ENCODE measurements at regions not wholly inside any gene's neighbourhood (a gene's known extent, or its start where the extent isn't known, plus 50 kb on each side); places are given as distances from the start of the nearest gene placed in this dataset.

- H3K4me1 Mint-ChIP-seq, result no peaks in the 10 kb centered on the region
- H3K9me3 Mint-ChIP-seq, result peaks cover 0 to 6% (median 3%) of the 10 kb centered on the region in 5 donors
- H3K4me3 ChIP-seq (ENCODE audit: low read length), result no peak overlapping the region
- no peak for DNase-seq
- ChIA-PET CTCF (no interaction called here), POLR2A (no interaction called here)
- H3K4me1 ChIP-seq (ENCODE audit: insufficient read depth, low read length), result no peaks in the 10 kb centered on the region
- no peaks in the 10 kb centered on the region for H3K27me3 Mint-ChIP-seq
- H3K27me3 ChIP-seq (ENCODE audit: insufficient read depth, low read length, poor library complexity, severe bottlenecking), result no peaks in the 10 kb centered on the region
- no peak overlapping the region for H3K27ac ChIP-seq (ENCODE audit: low read depth, low read length)
- no peaks in the 10 kb centered on the region for H3K9me3 ChIP-seq (ENCODE audit: low read length)
- no peak overlapping the region for H3K4me3 Mint-ChIP-seq
- H3K36me3 Mint-ChIP-seq, result no peaks in the 10 kb centered on the region
- no peak overlapping the region for H3K27ac Mint-ChIP-seq
- H3K36me3 ChIP-seq (ENCODE audit: insufficient read depth, low read length), result no peaks in the 10 kb centered on the region
These were observed 105.4 kb downstream of the RFX6 start for GRCh38 chr6:116982401-116982800.

DNA sequence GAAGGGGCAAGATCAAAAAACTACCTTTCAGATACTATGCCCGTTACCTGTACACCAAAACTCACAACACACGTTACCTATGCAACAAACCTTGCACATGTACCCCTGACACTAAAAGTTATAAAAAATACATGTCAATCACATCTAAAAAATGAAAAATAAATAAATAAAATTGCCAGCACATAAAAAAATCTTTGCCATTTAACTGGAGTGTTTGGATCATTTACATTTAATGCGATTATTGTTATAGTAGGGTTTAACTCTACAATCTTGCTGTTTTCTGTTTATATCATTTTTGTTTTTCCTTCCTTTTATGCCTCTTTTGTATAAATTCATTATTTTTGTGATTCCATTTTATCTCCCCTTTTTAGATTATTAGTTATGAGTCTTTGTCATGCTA is 106.3 kb downstream of the RFX6 start:
- Histone ChIP-seq H3K9me3 (ENCODE audit: low read length) (no peaks in the 10 kb centered on the region), H3K27ac (ENCODE audit: low read depth, low read length) (no peak overlapping the region), H3K27me3 (ENCODE audit: insufficient read depth, low read length, poor library complexity, severe bottlenecking) (no peaks in the 10 kb centered on the region), H3K4me1 (ENCODE audit: insufficient read depth, low read length) (no peaks in the 10 kb centered on the region), H3K4me3 (ENCODE audit: low read length) (no peak overlapping the region), H3K36me3 (ENCODE audit: insufficient read depth, low read length) (no peaks in the 10 kb centered on the region)
- no peak overlapping the region for H3K4me3 Mint-ChIP-seq
- POLR2A ChIA-PET, result no interaction called here
- CTCF ChIA-PET, result no interaction called here
- no peaks in the 10 kb centered on the region for H3K27me3 Mint-ChIP-seq
- H3K4me1 Mint-ChIP-seq, result no peaks in the 10 kb centered on the region
- H3K36me3 Mint-ChIP-seq, result no peaks in the 10 kb centered on the region
- H3K9me3 Mint-ChIP-seq, result peaks cover 0 to 6% (median 3%) of the 10 kb centered on the region in 5 donors
- no peak for DNase-seq
- no peak overlapping the region for H3K27ac Mint-ChIP-seq

- ChIA-PET CTCF (no interaction called here), POLR2A (no interaction called here)
- no peaks in the 10 kb centered on the region for H3K27me3 ChIP-seq (ENCODE audit: insufficient read depth, low read length, poor library complexity, severe bottlenecking)
- no peaks in the 10 kb centered on the region for H3K4me1 ChIP-seq (ENCODE audit: insufficient read depth, low read length)
- no peak overlapping the region for H3K4me3 ChIP-seq (ENCODE audit: low read length)
- H3K9me3 ChIP-seq (ENCODE audit: low read length), result no peaks in the 10 kb centered on the region
- Mint-ChIP-seq H3K27ac (no peak overlapping the region), H3K36me3 (no peaks in the 10 kb centered on the region), H3K4me1 (no peaks in the 10 kb centered on the region), H3K4me3 (no peak overlapping the region), H3K27me3 (no peaks in the 10 kb centered on the region), H3K9me3 (peaks cover 3 to 6% (median 3%) of the 10 kb centered on the region in 5 donors)
- DNase-seq, result no peak
- H3K36me3 ChIP-seq (ENCODE audit: insufficient read depth, low read length), result no peaks in the 10 kb centered on the region
- H3K27ac ChIP-seq (ENCODE audit: low read depth, low read length), result no peak overlapping the region
These were observed 109.8 kb downstream of the RFX6 start for GRCh38 chr6:116986819-116987218.

- ChIA-PET CTCF (no interaction called here), POLR2A (no interaction called here)
- H3K36me3 Mint-ChIP-seq, result no peaks in the 10 kb centered on the region
- Histone ChIP-seq H3K9me3 (ENCODE audit: low read length) (no peaks in the 10 kb centered on the region), H3K4me1 (ENCODE audit: insufficient read depth, low read length) (no peaks in the 10 kb centered on the region), H3K4me3 (ENCODE audit: low read length) (no peak overlapping the region), H3K27me3 (ENCODE audit: insufficient read depth, low read length, poor library complexity, severe bottlenecking) (no peaks in the 10 kb centered on the region), H3K27ac (ENCODE audit: low read depth, low read length) (no peak overlapping the region), H3K36me3 (ENCODE audit: insufficient read depth, low read length) (no peaks in the 10 kb centered on the region)
- H3K27me3 Mint-ChIP-seq, result no peaks in the 10 kb centered on the region
- no peak overlapping the region for H3K4me3 Mint-ChIP-seq
- H3K27ac Mint-ChIP-seq, result no peak overlapping the region
- no peaks in the 10 kb centered on the region for H3K4me1 Mint-ChIP-seq
- H3K9me3 Mint-ChIP-seq, result peaks cover 0 to 3% (median 0%) of the 10 kb centered on the region in 5 donors
- no peak for DNase-seq
These were observed 113.6 kb downstream of the RFX6 start for GRCh38 chr6:116990679-116991078.

DNA sequence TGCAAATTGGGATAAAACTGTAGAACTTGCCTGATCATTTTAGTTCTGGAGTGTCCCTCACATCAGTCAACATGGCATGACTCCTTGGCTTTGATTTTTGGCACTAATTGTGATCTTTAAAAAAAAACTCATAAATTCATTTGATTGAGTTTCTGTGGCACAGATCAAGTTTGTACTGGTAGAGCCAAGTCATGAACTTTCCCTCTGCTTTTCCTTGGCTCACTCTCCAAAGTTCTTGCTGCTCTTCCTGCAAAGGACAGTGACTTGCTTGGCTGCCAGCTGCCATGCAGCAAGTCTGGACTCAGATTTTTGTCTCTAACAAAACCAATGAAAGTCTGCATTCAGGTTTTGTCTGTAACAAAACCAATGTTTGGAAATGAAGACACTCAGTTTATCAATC is 115.5 kb downstream of the RFX6 start:
- H3K27me3 Mint-ChIP-seq, result no peaks in the 10 kb centered on the region
- DNase-seq, result no peak
- H3K27ac Mint-ChIP-seq, result no peak overlapping the region
- no peak overlapping the region for H3K4me3 ChIP-seq (ENCODE audit: low read length)
- no peaks in the 10 kb centered on the region for H3K36me3 Mint-ChIP-seq
- H3K36me3 ChIP-seq (ENCODE audit: insufficient read depth, low read length), result no peaks in the 10 kb centered on the region
- H3K27ac ChIP-seq (ENCODE audit: low read depth, low read length), result no peak overlapping the region
- no peaks in the 10 kb centered on the region for H3K4me1 Mint-ChIP-seq
- peaks cover 0 to 3% (median 0%) of the 10 kb centered on the region in 5 donors for H3K9me3 Mint-ChIP-seq
- no peak overlapping the region for H3K4me3 Mint-ChIP-seq
- H3K27me3 ChIP-seq (ENCODE audit: insufficient read depth, low read length, poor library complexity, severe bottlenecking), result no peaks in the 10 kb centered on the region
- H3K9me3 ChIP-seq (ENCODE audit: low read length), result no peaks in the 10 kb centered on the region
- no peaks in the 10 kb centered on the region for H3K4me1 ChIP-seq (ENCODE audit: insufficient read depth, low read length)
- ChIA-PET POLR2A (no interaction called here), CTCF (no interaction called here)

- Mint-ChIP-seq H3K4me3 (no peak overlapping the region), H3K36me3 (no peaks in the 10 kb centered on the region), H3K27me3 (no peaks in the 10 kb centered on the region), H3K27ac (no peak overlapping the region), H3K4me1 (no peaks in the 10 kb centered on the region), H3K9me3 (peaks cover 0 to 3% (median 0%) of the 10 kb centered on the region in 5 donors)
- Histone ChIP-seq H3K27me3 (ENCODE audit: insufficient read depth, low read length, poor library complexity, severe bottlenecking) (no peaks in the 10 kb centered on the region), H3K4me3 (ENCODE audit: low read length) (no peak overlapping the region), H3K27ac (ENCODE audit: low read depth, low read length) (no peak overlapping the region), H3K9me3 (ENCODE audit: low read length) (no peaks in the 10 kb centered on the region), H3K36me3 (ENCODE audit: insufficient read depth, low read length) (no peaks in the 10 kb centered on the region), H3K4me1 (ENCODE audit: insufficient read depth, low read length) (no peaks in the 10 kb centered on the region)
- CTCF ChIA-PET, result no interaction called here
- POLR2A ChIA-PET, result no interaction called here
- no peak for DNase-seq
These were observed 117.4 kb downstream of the RFX6 start for GRCh38 chr6:116994447-116994846.

DNA sequence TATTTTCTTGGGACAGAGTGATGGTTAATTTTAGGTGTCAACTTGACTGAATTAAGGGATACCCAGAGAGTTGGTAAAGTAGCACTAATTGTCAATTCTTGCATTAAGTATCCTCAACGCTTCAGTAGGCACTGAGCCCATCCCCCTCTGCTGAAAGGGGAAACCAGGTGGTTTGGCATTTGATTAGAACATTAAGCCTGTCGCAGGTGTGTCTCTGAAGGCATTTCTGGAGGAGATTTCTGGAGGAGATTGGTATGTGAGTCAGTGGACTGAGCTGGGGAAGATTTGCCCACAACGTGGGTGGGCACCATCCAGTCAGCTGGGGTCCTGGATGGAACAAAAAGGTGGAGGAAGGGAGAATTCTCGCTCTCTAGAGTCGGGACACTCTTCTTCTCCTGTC is 119.8 kb downstream of the RFX6 start:
- Mint-ChIP-seq H3K27ac (no peak overlapping the region), H3K9me3 (no peaks in the 10 kb centered on the region), H3K4me1 (no peaks in the 10 kb centered on the region), H3K27me3 (no peaks in the 10 kb centered on the region), H3K36me3 (no peaks in the 10 kb centered on the region), H3K4me3 (no peak overlapping the region)
- DNase-seq, result no peak
- Histone ChIP-seq H3K4me3 (ENCODE audit: low read length) (no peak overlapping the region), H3K27me3 (ENCODE audit: insufficient read depth, low read length, poor library complexity, severe bottlenecking) (no peaks in the 10 kb centered on the region), H3K27ac (ENCODE audit: low read depth, low read length) (no peak overlapping the region), H3K9me3 (ENCODE audit: low read length) (no peaks in the 10 kb centered on the region), H3K36me3 (ENCODE audit: insufficient read depth, low read length) (no peaks in the 10 kb centered on the region), H3K4me1 (ENCODE audit: insufficient read depth, low read length) (no peaks in the 10 kb centered on the region)
- ChIA-PET POLR2A (no interaction called here), CTCF (no interaction called here)

DNA sequence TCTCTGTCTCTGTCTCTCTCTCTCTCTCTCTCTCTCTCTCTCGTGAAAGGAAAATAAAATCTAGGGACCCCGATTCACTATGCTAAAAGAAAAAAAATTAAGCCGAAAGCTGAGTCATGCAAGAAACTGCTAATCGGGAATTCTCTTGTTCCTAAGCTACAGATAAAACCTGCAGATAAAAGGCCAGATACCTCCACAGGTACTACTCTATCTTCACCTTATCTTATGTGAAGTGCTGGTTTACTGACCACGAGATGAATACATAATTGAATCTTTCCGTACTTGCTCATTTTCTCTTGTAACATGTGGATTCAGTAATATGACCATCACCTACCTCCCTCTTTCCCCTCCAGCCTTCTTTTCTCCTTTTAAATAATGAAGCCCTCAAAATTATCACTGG is 120.5 kb downstream of the RFX6 start:
- H3K36me3 ChIP-seq (ENCODE audit: insufficient read depth, low read length), result no peaks in the 10 kb centered on the region
- ChIA-PET POLR2A (no interaction called here), CTCF (no interaction called here)
- H3K4me3 Mint-ChIP-seq, result no peak overlapping the region
- H3K27me3 ChIP-seq (ENCODE audit: insufficient read depth, low read length, poor library complexity, severe bottlenecking), result no peaks in the 10 kb centered on the region
- H3K4me1 ChIP-seq (ENCODE audit: insufficient read depth, low read length), result no peaks in the 10 kb centered on the region
- H3K9me3 ChIP-seq (ENCODE audit: low read length), result no peaks in the 10 kb centered on the region
- no peak for DNase-seq
- no peak overlapping the region for H3K4me3 ChIP-seq (ENCODE audit: low read length)
- no peaks in the 10 kb centered on the region for H3K9me3 Mint-ChIP-seq
- H3K27ac ChIP-seq (ENCODE audit: low read depth, low read length), result no peak overlapping the region
- H3K36me3 Mint-ChIP-seq, result no peaks in the 10 kb centered on the region
- no peak overlapping the region for H3K27ac Mint-ChIP-seq
- no peaks in the 10 kb centered on the region for H3K4me1 Mint-ChIP-seq
- no peaks in the 10 kb centered on the region for H3K27me3 Mint-ChIP-seq

DNA sequence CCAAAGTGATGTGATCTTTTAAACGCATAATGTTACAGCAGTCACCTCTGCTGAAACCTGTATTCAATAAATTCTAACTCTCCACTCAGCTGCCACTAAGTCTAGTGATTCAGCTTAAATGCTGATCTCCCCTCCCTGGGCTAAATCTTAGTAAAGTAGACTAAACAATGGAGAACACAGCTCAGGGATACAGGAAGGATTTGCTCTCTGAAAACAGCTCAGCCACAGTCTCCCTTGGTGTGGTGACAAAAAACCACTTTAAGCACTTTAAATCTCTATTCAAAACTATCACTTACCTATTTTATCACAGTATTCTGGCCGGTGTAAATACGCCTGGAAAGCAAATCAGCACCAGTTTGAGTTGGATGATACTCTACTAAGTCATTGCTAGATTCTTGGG is 130.6 kb downstream of the RFX6 start:
- Mint-ChIP-seq H3K27ac (no peak overlapping the region), H3K4me1 (no peaks in the 10 kb centered on the region), H3K4me3 (no peak overlapping the region), H3K27me3 (peaks cover 0 to 2% of the 10 kb centered on the region in 2 donors), H3K9me3 (peaks cover 0 to 4% (median 0%) of the 10 kb centered on the region in 5 donors), H3K36me3 (no peaks in the 10 kb centered on the region)
- H3K36me3 ChIP-seq (ENCODE audit: insufficient read depth, low read length), result no peaks in the 10 kb centered on the region
- H3K9me3 ChIP-seq (ENCODE audit: low read length), result no peaks in the 10 kb centered on the region
- H3K27me3 ChIP-seq (ENCODE audit: insufficient read depth, low read length, poor library complexity, severe bottlenecking), result no peaks in the 10 kb centered on the region
- ChIA-PET POLR2A (no interaction called here), CTCF (no interaction called here)
- no peak overlapping the region for H3K27ac ChIP-seq (ENCODE audit: low read depth, low read length)
- DNase-seq, result no peak
- H3K4me3 ChIP-seq (ENCODE audit: low read length), result no peak overlapping the region
- H3K4me1 ChIP-seq (ENCODE audit: insufficient read depth, low read length), result no peaks in the 10 kb centered on the region

All from CD8-positive, alpha-beta memory T cell (primary cell).